K562 (cell line): ENCODE measurements at regions not wholly inside any gene's neighbourhood (a gene's known extent, or its start where the extent isn't known, plus 50 kb on each side); places are given as distances from the start of the nearest gene placed in this dataset.

ENCODE experiments used
- C11orf30 ChIP-seq: fragments of 450-650 bp; IDR thresholded peaks from 2 replicates; pipeline ENCODE4 v1.6.1; 2016; ENCODE audit warnings: low read depth, mild to moderate bottlenecking
- FOXJ3 ChIP-seq: sonication (generic); formaldehyde crosslinking; IDR thresholded peaks from 2 replicates; pipeline ENCODE4 v1.4.0; 2020; ENCODE audit warnings: mild to moderate bottlenecking, missing genetic modification reagents
- MAFF ChIP-seq: IDR thresholded peaks from 2 replicates; pipeline ENCODE4 v1.6.1; 2012; ENCODE audit warnings: low read length, improper control_type of control experiment
- NFE2L1 ChIP-seq: fragments of 450-650 bp; IDR thresholded peaks from 2 replicates; pipeline ENCODE4 v1.6.1; 2016; ENCODE audit warnings: missing genetic modification characterization, low read depth, mild to moderate bottlenecking, missing compliant biosample characterization, moderate library complexity, borderline replicate concordance
- SIX5 ChIP-seq, 2 experiments: IDR thresholded peaks; 2 replicates each; pipeline ENCODE4 v1.6.1; 2011; ENCODE audit warnings: low read length in 2 of 2, borderline replicate concordance in 1 of 2, low read depth in 1 of 2, mild to moderate bottlenecking in 1 of 2, moderate library complexity in 1 of 2; ENCODE audit not compliant: insufficient read depth in 1 of 2
- TCFL5 ChIP-seq: fragments of 250-450 bp; sonication (Bioruptor Pico); conservative IDR thresholded peaks from 2 replicates; pipeline ENCODE4 v1.6.1; 2021; ENCODE audit warnings: mild to moderate bottlenecking, moderate library complexity, matching md5 sums
- ZNF184 ChIP-seq: sonication (generic); formaldehyde crosslinking; IDR thresholded peaks from 2 replicates; pipeline ENCODE4 v1.5.0; 2020; ENCODE audit warnings: missing genetic modification reagents

GRCh38 chr6:138722425-138723371 lies 50.9 kb upstream of the CCDC28A start (continued):
- TF ChIP-seq ZNF184 (CRISPR knock-in tag): no peak
- no peak for TF ChIP-seq TCFL5 (CRISPR knock-in tag)
- peak; percentile 62; the same call in 1 of the 2 replicates for TF ChIP-seq NFE2L1 (tag)
- no peak for TF ChIP-seq FOXJ3 (CRISPR knock-in tag)
- TF ChIP-seq C11orf30: peak; percentile 62
- TF ChIP-seq MAFF: peak; percentile 43; the same call in 1 of the 2 replicates
- no peak for TF ChIP-seq SIX5 (IDR thresholded peaks at IDR 0.05; ENCODE audit: borderline replicate concordance in 1 of 2, insufficient read depth in 1 of 2, low read depth in 1 of 2, low read length in 2 of 2)
